ENCODE measurements at regions not wholly inside any gene's neighbourhood (a gene's known extent, or its start where the extent isn't known, plus 50 kb on each side); places are given as distances from the start of the nearest gene placed in this dataset.
"Not testable (repeated sequence)": the region's sequence is repeated elsewhere in the genome, so short reads cannot be mapped to it uniquely, and the experiment has no call there.

GRCh38 chr13:86914757-86915156 lies 756.4 kb upstream of the SLITRK5 start:
- H3K4me1 Mint-ChIP-seq, result no peaks in the 10 kb centered on the region
- H3K36me3 Mint-ChIP-seq (ENCODE audit: low read depth), result no peaks in the 10 kb centered on the region
- no peaks in the 10 kb centered on the region for H3K27me3 Mint-ChIP-seq (ENCODE audit: low read depth, poor library complexity)
- H3K9me3 Mint-ChIP-seq, result peaks cover 4% of the 10 kb centered on the region
- no peak overlapping the region for H3K4me3 Mint-ChIP-seq
- no peak for DNase-seq
- TF ChIP-seq CTCF (IDR thresholded peaks at IDR 0.05), result no peak
- no peak overlapping the region for H3K27ac Mint-ChIP-seq

GRCh38 chr13:86917438-86917837 lies 753.7 kb upstream of the SLITRK5 start:
- not testable (repeated sequence) for H3K27ac Mint-ChIP-seq; H3K9me3 Mint-ChIP-seq; DNase-seq; H3K4me3 Mint-ChIP-seq; H3K27me3 Mint-ChIP-seq (ENCODE audit: low read depth, poor library complexity); H3K4me1 Mint-ChIP-seq; H3K36me3 Mint-ChIP-seq (ENCODE audit: low read depth)

GRCh38 chr13:86918682-86919081 lies 752.5 kb upstream of the SLITRK5 start:
- H3K27me3 Mint-ChIP-seq (ENCODE audit: low read depth, poor library complexity), result no peaks in the 10 kb centered on the region
- no peaks in the 10 kb centered on the region for H3K36me3 Mint-ChIP-seq (ENCODE audit: low read depth)
- H3K9me3 Mint-ChIP-seq, result peaks cover 4% of the 10 kb centered on the region
- DNase-seq, result no peak
- no peak overlapping the region for H3K27ac Mint-ChIP-seq
- H3K4me1 Mint-ChIP-seq, result no peaks in the 10 kb centered on the region
- TF ChIP-seq CTCF (IDR thresholded peaks at IDR 0.05), result no peak
- H3K4me3 Mint-ChIP-seq, result no peak overlapping the region

- no peaks in the 10 kb centered on the region for H3K36me3 Mint-ChIP-seq (ENCODE audit: low read depth)
- DNase-seq, result no peak
- no peak overlapping the region for H3K27ac Mint-ChIP-seq
- H3K4me1 Mint-ChIP-seq, result no peaks in the 10 kb centered on the region
- no peaks in the 10 kb centered on the region for H3K27me3 Mint-ChIP-seq (ENCODE audit: low read depth, poor library complexity)
- no peak for TF ChIP-seq CTCF (IDR thresholded peaks at IDR 0.05)
- peaks cover under 1% of the 10 kb centered on the region for H3K9me3 Mint-ChIP-seq
- H3K4me3 Mint-ChIP-seq, result no peak overlapping the region
These were observed 750.2 kb upstream of the SLITRK5 start for GRCh38 chr13:86920961-86921360.

- TF ChIP-seq CTCF (IDR thresholded peaks at IDR 0.05), result no peak
- Mint-ChIP-seq H3K36me3 (ENCODE audit: low read depth) (no peaks in the 10 kb centered on the region), H3K27me3 (ENCODE audit: low read depth, poor library complexity) (no peaks in the 10 kb centered on the region), H3K9me3 (peaks cover 11% of the 10 kb centered on the region), H3K4me3 (no peak overlapping the region), H3K4me1 (no peaks in the 10 kb centered on the region), H3K27ac (no peak overlapping the region)
- DNase-seq, result no peak
These were observed 748.2 kb upstream of the SLITRK5 start for GRCh38 chr13:86922936-86923335.

GRCh38 chr13:86926916-86927315 lies 744.3 kb upstream of the SLITRK5 start:
- H3K9me3 Mint-ChIP-seq, result peaks cover 11% of the 10 kb centered on the region
- DNase-seq; H3K27ac Mint-ChIP-seq; H3K4me1 Mint-ChIP-seq; H3K27me3 Mint-ChIP-seq (ENCODE audit: low read depth, poor library complexity); H3K36me3 Mint-ChIP-seq (ENCODE audit: low read depth); H3K4me3 Mint-ChIP-seq: not testable (repeated sequence)

- no peaks in the 10 kb centered on the region for H3K4me1 Mint-ChIP-seq
- no peak for DNase-seq
- H3K4me3 Mint-ChIP-seq, result no peak overlapping the region
- no peak overlapping the region for H3K27ac Mint-ChIP-seq
- H3K36me3 Mint-ChIP-seq (ENCODE audit: low read depth), result no peaks in the 10 kb centered on the region
- no peaks in the 10 kb centered on the region for H3K27me3 Mint-ChIP-seq (ENCODE audit: low read depth, poor library complexity)
- no peak for TF ChIP-seq CTCF (IDR thresholded peaks at IDR 0.05)
- no peaks in the 10 kb centered on the region for H3K9me3 Mint-ChIP-seq
These were observed 738.3 kb upstream of the SLITRK5 start for GRCh38 chr13:86932776-86933334.
